Panc1 (cell line): ENCODE measurements at regions not wholly inside any gene's neighbourhood (a gene's known extent, or its start where the extent isn't known, plus 50 kb on each side); places are given as distances from the start of the nearest gene placed in this dataset.

Experiments used
- CTCF ChIP-seq: fragments of 450-650 bp; IDR thresholded peaks from 2 replicates; pipeline ENCODE4 v1.5.1; 2017; ENCODE audit warnings: mild to moderate bottlenecking
- POLR2AphosphoS5 ChIP-seq: IDR thresholded peaks from 2 replicates; pipeline ENCODE4 v1.6.1; 2012; ENCODE audit warnings: mild to moderate bottlenecking, low read depth, low read length, moderate library complexity
- REST ChIP-seq, 2 experiments: IDR thresholded peaks; 2 replicates each; pipeline ENCODE4 v1.6.1; 2011 to 2012; ENCODE audit warnings: low read depth in 2 of 2, control low read depth in 1 of 2, low read length in 1 of 2, mild to moderate bottlenecking in 1 of 2, moderate library complexity in 1 of 2; ENCODE audit not compliant: insufficient read depth in 1 of 2
- TCF7L2 ChIP-seq: IDR thresholded peaks from 2 replicates; pipeline ENCODE4 v1.6.1; 2011; ENCODE audit warnings: mild to moderate bottlenecking, low read depth, low read length, inconsistent platforms

- TF ChIP-seq CTCF, result no peak
- no peak for TF ChIP-seq POLR2AphosphoS5
- no peak for TF ChIP-seq TCF7L2
- no peak for TF ChIP-seq REST (IDR thresholded peaks at IDR 0.05; ENCODE audit: insufficient read depth in 1 of 2, low read depth in 2 of 2, low read length in 1 of 2)
Observed at GRCh38 chr15:96737408-96737807, 406.9 kb downstream of the NR2F2 start.
